ENCODE measurements at regions not wholly inside any gene's neighbourhood (a gene's known extent, or its start where the extent isn't known, plus 50 kb on each side); places are given as distances from the start of the nearest gene placed in this dataset.

DNA sequence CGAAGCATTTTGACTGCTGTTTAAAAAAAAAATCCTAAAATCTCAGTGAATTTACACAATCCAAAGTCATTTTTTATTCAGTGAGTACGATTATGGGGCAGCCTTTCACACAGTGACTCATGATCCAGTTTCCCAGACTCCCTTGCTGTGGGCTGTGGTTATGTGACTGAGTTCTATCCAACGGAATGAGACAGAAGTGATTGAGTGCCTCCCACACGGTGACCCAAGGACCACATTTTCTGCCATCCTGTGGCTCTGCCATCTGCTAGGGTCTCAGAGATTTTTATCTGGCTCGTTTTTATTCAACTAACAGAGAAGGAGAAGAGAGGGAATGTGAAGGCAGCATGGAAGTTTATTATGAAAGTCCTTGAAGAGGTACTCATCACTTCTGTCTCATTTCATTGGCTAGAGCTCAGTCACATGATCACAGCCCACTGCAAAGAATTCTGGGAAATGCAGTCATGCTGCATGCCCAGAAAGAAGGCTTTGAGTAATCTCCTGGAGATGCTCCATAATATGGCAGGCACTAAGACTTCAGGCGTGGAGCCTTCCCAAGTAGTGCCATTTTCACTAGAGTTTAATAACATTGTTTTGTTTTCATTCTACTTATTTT is 999.4 kb downstream of the UQCRFS1 start:
- TF ChIP-seq, protein P1, sequence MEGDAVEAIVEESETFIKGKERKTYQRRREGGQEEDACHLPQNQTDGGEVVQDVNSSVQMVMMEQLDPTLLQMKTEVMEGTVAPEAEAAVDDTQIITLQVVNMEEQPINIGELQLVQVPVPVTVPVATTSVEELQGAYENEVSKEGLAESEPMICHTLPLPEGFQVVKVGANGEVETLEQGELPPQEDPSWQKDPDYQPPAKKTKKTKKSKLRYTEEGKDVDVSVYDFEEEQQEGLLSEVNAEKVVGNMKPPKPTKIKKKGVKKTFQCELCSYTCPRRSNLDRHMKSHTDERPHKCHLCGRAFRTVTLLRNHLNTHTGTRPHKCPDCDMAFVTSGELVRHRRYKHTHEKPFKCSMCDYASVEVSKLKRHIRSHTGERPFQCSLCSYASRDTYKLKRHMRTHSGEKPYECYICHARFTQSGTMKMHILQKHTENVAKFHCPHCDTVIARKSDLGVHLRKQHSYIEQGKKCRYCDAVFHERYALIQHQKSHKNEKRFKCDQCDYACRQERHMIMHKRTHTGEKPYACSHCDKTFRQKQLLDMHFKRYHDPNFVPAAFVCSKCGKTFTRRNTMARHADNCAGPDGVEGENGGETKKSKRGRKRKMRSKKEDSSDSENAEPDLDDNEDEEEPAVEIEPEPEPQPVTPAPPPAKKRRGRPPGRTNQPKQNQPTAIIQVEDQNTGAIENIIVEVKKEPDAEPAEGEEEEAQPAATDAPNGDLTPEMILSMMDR (IDR thresholded peaks at IDR 0.05; ENCODE audit: low read depth, low read length), result no peak
- in situ Hi-C loops (cut with HindIII; ENCODE audit: low sequenced_read_pairs), result no loop called here
- DNase-seq (ENCODE audit: low read depth, low spot score), result no peak
- H3K4me3 ChIP-seq (ENCODE audit: low read depth, low read length), result no peak overlapping the region

DNA sequence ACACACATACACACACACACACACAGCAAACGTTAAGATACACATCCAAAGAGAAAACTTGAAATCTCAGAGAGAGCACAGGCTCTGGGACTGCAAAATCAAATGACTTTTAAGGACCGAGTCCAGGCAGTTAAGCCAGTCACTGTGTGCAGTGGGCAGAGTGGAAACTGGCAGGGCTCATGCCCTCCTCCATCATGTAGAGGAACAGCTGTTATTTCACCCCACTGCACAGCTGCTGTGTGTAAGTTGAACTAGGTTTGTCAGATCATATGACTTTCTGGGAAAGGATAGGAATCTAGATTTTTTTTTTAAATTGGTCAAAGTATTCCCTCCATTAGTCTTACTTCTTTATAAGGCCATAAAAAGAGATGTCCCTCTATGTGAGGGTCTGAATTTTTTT is 1002.1 kb downstream of the UQCRFS1 start:
- no peak overlapping the region for H3K4me3 ChIP-seq (ENCODE audit: low read depth, low read length)
- TF ChIP-seq, protein P1 (IDR thresholded peaks at IDR 0.05; ENCODE audit: low read depth, low read length), result no peak
- in situ Hi-C loops (cut with HindIII; ENCODE audit: low sequenced_read_pairs), result no loop called here
- no peak for DNase-seq (ENCODE audit: low read depth, low spot score)

DNA sequence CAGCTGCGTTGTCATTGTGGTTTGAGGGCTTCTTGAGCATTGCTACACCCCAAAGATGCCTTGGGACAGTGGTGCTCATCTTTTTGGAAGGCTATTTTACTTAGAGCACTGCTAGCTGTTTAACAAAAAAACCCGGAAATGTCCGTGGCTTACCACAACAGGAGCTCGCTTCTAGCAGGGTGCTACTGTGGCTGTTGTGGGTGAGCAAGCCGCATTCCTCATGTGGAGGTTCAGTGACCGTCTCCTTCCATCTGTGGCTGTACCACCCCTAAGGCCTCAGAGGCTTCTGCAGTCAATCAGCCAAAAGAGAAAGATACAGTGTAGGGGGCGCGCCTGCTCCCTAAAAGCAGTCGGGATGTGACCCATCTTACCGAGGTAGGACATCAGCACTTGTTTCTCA is 1004.2 kb downstream of the UQCRFS1 start:
- H3K4me3 ChIP-seq (ENCODE audit: low read depth, low read length), result no peak overlapping the region
- TF ChIP-seq, protein P1 (IDR thresholded peaks at IDR 0.05; ENCODE audit: low read depth, low read length), result no peak
- no peak for DNase-seq (ENCODE audit: low read depth, low spot score)
- in situ Hi-C loops (cut with HindIII; ENCODE audit: low sequenced_read_pairs), result no loop called here

DNA sequence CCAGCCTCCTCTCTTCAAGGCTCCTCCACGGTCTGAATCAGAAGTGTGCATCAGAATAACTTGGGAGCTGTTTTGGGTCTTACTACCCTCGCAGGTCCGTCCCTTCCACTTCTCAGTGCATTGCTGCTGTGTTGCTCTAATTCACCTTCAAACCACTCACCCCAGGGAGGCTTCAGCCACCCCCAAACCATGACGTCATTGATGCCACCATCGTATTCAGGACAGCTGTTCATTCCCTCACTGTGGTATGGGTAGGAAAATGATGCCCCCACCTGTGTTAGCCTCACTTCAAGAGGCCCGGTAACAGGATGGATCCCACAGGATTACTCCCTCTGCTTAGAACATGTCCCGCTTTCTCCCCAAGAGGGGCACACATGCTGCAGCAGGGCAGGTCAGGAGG is 1005.7 kb downstream of the UQCRFS1 start:
- TF ChIP-seq, protein P1 (IDR thresholded peaks at IDR 0.05; ENCODE audit: low read depth, low read length), result no peak
- no peak overlapping the region for H3K4me3 ChIP-seq (ENCODE audit: low read depth, low read length)
- in situ Hi-C loops (cut with HindIII; ENCODE audit: low sequenced_read_pairs), result no loop called here
- no peak for DNase-seq (ENCODE audit: low read depth, low spot score)

DNA sequence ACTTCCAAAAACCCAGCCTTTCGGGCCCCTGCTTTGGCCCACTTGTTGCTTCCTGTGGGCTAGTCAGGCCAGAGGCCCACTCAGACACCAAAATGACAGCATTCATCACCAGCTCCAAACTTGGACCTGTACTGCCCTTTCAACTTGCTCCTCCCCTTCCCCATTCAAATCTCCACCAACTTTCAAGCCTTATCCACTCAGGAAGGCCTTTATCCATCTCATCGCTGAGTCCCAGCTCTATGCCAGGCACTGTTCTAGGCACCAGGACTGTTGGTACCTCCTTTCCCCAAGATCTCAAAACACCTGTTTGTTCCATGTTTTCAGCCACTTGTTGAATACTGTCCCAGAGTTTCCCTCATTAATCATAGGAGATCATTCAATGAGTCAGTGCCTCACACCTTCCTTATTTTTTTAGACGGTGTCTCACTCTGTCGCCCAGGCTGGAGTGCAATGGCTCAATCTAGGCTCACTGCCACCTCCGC is 1011.4 kb downstream of the UQCRFS1 start:
- H3K4me3 ChIP-seq (ENCODE audit: low read depth, low read length), result no peak overlapping the region
- TF ChIP-seq, protein P1 (IDR thresholded peaks at IDR 0.05; ENCODE audit: low read depth, low read length), result no peak
- in situ Hi-C loops (cut with HindIII; ENCODE audit: low sequenced_read_pairs), result no loop called here
- DNase-seq (ENCODE audit: low read depth, low spot score), result no peak

DNA sequence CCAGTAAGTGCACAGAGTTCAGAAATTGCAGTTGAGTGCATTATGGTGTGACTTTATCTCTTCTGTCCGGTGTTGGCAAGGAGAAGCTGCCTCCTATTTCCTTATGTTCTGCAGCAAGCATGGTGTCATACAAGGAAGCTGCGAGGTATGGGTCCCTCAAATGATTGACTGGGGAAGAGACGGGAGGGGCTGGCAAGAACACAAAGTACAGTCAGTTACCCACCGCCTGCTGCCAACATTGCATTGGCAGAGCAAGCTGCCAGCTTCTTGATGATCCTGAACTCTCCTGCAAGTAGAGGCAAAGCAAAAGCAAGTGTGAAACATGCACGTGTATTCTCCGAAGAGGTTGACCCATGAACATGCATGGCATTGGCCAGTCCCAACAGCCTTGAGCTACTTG is 1013.6 kb downstream of the UQCRFS1 start:
- in situ Hi-C loops (cut with HindIII; ENCODE audit: low sequenced_read_pairs), result no loop called here
- H3K4me3 ChIP-seq (ENCODE audit: low read depth, low read length), result no peak overlapping the region
- no peak for DNase-seq (ENCODE audit: low read depth, low spot score)
- TF ChIP-seq, protein P1 (IDR thresholded peaks at IDR 0.05; ENCODE audit: low read depth, low read length), result no peak

Data from astrocyte of the spinal cord (primary cell).